ENCODE measurements at regions not wholly inside any gene's neighbourhood (a gene's known extent, or its start where the extent isn't known, plus 50 kb on each side); places are given as distances from the start of the nearest gene placed in this dataset.

GRCh38 chr13:32905063-32905863 lies 111.0 kb upstream of the KL start (continued):
- TF ChIP-seq KIAA2018 (CRISPR knock-in tag; IDR thresholded peaks at IDR 0.05; ENCODE audit: borderline replicate concordance) (no peak), MYNN (CRISPR knock-in tag; IDR thresholded peaks at IDR 0.05; ENCODE audit: low read depth) (no peak), IKZF1 (IDR thresholded peaks at IDR 0.05) (no peak), ZBTB40 (IDR thresholded peaks at IDR 0.05) (no peak), ZBTB40 (CRISPR knock-in tag; IDR thresholded peaks at IDR 0.05) (no peak), HNRNPK (IDR thresholded peaks at IDR 0.05; ENCODE audit: low read depth, low read length, poor library complexity, severe bottlenecking) (no peak), ZEB1 (IDR thresholded peaks at IDR 0.05; ENCODE audit: insufficient replicate concordance, low read depth) (no peak), ZNF7 (CRISPR knock-in tag; IDR thresholded peaks at IDR 0.05) (no peak)

Data from HepG2 (cell line).